HFF-Myc (cell line): ENCODE measurements at regions not wholly inside any gene's neighbourhood (a gene's known extent, or its start where the extent isn't known, plus 50 kb on each side); places are given as distances from the start of the nearest gene placed in this dataset.

ENCODE experiments used
- DNase-seq: peaks from one replicate; pipeline ENCODE4 v3.0.0-alpha.2; 2011; ENCODE audit warnings: low read depth; ENCODE audit errors: extremely low read depth
- H3K4me3 ChIP-seq: replicated peaks from 2 replicates; pipeline ENCODE4 v1.5.1; 2011; ENCODE audit warnings: low read depth, mild to moderate bottlenecking, control low read depth, low read length
- CTCF ChIP-seq: IDR thresholded peaks from 2 replicates; pipeline ENCODE4 v1.5.1; 2012; ENCODE audit warnings: mild to moderate bottlenecking, low read depth, low read length, control low read depth; ENCODE audit errors: missing control alignments

GRCh38 chr7:118615681-118616080 is 391.2 kb downstream of the ANKRD7 start:
- no peak overlapping the region for H3K4me3 ChIP-seq
- DNase-seq: no peak
- TF ChIP-seq CTCF: no peak

DNA sequence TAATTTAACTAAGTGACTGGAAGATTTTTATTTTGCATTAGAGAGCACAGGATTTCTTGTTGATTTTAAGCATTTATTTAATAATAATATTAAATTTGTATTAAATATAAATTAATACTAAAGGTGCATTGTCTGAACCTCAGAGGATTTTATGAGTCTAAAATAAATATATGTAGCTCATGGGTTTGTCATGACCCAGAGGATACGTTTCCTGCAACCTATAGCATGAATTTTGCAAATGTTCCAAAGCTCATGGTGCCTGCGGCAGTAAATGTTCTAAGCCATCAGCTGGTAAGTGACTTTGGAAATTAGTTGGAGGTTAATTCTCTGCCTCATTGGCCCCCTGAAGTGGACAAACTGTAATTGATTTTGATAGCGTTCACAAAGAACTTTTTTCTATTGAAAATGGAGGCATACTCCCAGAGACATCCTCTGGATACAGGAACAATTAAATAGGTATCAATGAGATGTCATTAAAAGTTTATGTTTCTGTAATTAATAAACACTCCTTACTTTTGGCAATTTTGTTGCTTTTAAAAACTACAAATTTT is 397.4 kb downstream of the ANKRD7 start:
- DNase-seq: no peak
- TF ChIP-seq CTCF: no peak
- no peak overlapping the region for H3K4me3 ChIP-seq

- no peak overlapping the region for H3K4me3 ChIP-seq
- TF ChIP-seq CTCF: no peak
- DNase-seq: no peak
Measured at GRCh38 chr7:118626739-118627138, 402.2 kb downstream of the ANKRD7 start.

- TF ChIP-seq CTCF: no peak
- H3K4me3 ChIP-seq: no peak overlapping the region
- no peak for DNase-seq
Measured at GRCh38 chr7:118627467-118627866, 403.0 kb downstream of the ANKRD7 start.

DNA sequence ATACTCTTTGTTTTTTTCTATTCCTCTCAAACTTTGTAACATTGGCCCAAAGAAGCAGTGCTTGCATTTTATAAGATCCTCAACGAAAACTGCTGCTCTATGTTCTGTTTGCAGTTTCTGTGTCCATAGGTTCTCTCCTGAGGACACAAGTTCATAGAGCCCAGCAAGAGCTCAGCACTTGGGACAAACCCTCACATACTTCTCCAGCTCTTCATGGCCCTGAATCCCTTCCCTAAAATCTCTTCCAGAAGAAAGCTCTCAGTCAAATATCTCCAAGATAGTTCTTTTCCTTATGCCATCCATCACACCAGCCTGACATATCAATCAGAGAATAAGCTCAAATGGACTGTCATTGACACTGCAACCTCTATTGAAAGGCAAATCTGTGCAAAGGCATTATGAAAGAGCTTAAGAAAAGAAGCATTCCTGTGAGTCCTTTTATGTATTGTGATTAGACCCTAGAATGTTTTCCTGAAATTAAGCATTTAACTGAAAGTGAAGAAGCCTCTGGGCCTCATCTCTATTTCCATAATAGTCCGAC is 405.5 kb downstream of the ANKRD7 start:
- no peak for TF ChIP-seq CTCF
- H3K4me3 ChIP-seq: no peak overlapping the region
- no peak for DNase-seq

DNA sequence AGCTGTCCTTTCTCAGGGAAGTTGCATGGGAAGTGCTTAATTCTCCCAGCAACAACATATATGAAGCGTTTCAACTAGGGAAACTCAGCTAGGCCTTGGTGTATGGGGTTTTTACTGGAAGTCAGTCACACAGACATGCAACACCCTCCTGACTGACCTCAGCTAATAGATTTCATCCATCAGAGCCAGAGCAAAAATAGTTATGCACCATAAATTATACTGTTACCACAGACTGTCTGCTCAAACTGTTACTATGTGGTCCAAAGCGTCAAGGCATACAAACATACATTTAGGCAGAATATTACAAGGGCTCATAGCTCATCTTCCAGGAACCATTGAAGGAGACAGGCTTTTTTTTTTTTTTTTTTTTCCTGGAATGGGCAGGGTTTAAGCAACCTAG is 417.9 kb downstream of the ANKRD7 start:
- no peak for TF ChIP-seq CTCF
- no peak for DNase-seq
- H3K4me3 ChIP-seq: no peak overlapping the region

GRCh38 chr7:118644346-118644745 is 419.8 kb downstream of the ANKRD7 start:
- no peak for TF ChIP-seq CTCF
- DNase-seq: no peak
- no peak overlapping the region for H3K4me3 ChIP-seq
